RWPE2 (cell line): ENCODE measurements at regions not wholly inside any gene's neighbourhood (a gene's known extent, or its start where the extent isn't known, plus 50 kb on each side); places are given as distances from the start of the nearest gene placed in this dataset.

Source experiments
- ATAC-seq: fragments of 200-7000 bp; cut with Tn5 transposase; 3 replicates; pipeline ENCODE4 v1.9.1; 2021; ENCODE audit warnings: low read depth
- DNase-seq: peaks from one replicate; pipeline ENCODE4 v3.0.0-alpha.2; 2020; ENCODE audit warnings: low spot score
- H3K27ac ChIP-seq: fragments of 450-650 bp; 2 replicates; pipeline ENCODE4 v1.5.1; 2017; ENCODE audit warnings: mild to moderate bottlenecking; ENCODE audit not compliant: poor library complexity, severe bottlenecking
- H3K27me3 ChIP-seq: fragments of 250-450 bp; sonication (Bioruptor Pico); 2 replicates; pipeline ENCODE4 v1.5.1; 2021; ENCODE audit warnings: mild to moderate bottlenecking, moderate library complexity; ENCODE audit not compliant: insufficient read depth, poor library complexity, severe bottlenecking
- H3K36me3 ChIP-seq: fragments of 250-450 bp; sonication (Bioruptor Pico); 2 replicates; pipeline ENCODE4 v1.5.1; 2020; ENCODE audit warnings: low read depth, mild to moderate bottlenecking, moderate library complexity
- H3K4me1 ChIP-seq: fragments of 250-450 bp; sonication (Bioruptor Pico); 2 replicates; pipeline ENCODE4 v1.5.1; 2021; ENCODE audit warnings: mild to moderate bottlenecking, moderate library complexity; ENCODE audit not compliant: insufficient read depth, poor library complexity, severe bottlenecking
- H3K4me3 ChIP-seq: fragments of 250-450 bp; sonication (Bioruptor Pico); 2 replicates; pipeline ENCODE4 v1.5.1; 2021; ENCODE audit warnings: mild to moderate bottlenecking, moderate library complexity; ENCODE audit not compliant: severe bottlenecking
- H3K9me3 ChIP-seq: fragments of 250-450 bp; sonication (Bioruptor Pico); 2 replicates; pipeline ENCODE4 v1.5.1; 2021; ENCODE audit warnings: mild to moderate bottlenecking, moderate library complexity; ENCODE audit not compliant: severe bottlenecking
- TF ChIP-seq, protein P1 (sequence below): fragments of 450-650 bp; IDR thresholded peaks from one replicate; pipeline ENCODE4 v1.5.1; 2017; ENCODE audit warnings: mild to moderate bottlenecking, moderate library complexity; ENCODE audit not compliant: poor library complexity, severe bottlenecking

DNA sequence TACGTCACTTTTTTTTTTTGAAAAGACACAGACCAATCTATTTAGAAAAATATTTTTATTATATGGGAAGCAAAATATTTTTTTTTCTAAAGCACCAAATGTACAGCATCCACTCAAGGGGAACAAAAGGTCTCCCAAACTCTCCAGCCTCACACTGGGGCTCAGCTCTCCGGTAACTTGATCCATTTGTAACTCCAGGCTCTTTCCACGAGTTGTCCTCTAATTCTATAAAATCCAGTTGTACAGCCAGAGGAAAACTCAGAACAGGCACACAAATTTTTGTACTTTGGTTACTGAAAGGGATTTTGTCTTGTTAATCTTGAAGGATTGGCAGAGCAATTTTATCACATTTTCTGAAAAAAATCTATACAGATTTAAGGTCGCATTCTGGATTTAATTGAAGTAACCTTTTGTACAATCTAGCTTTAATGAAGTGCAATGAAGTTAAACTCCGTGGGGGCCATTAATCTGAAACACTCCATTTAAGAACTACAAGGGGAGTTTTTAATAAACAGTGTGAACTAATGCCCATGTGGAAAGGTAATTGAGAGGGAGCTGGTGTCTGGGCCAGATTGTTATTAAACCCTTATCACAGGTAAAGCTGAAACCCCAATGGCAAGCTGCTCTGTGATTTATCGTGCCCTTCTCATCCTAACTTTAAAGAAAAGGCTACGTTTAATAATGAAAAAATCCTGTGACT lies 161.2 kb upstream of the FRG1 start:
- H3K27ac ChIP-seq = no peak overlapping the region
- DNase-seq (no peak), ATAC-seq (no peak)
- TF ChIP-seq, protein P1, sequence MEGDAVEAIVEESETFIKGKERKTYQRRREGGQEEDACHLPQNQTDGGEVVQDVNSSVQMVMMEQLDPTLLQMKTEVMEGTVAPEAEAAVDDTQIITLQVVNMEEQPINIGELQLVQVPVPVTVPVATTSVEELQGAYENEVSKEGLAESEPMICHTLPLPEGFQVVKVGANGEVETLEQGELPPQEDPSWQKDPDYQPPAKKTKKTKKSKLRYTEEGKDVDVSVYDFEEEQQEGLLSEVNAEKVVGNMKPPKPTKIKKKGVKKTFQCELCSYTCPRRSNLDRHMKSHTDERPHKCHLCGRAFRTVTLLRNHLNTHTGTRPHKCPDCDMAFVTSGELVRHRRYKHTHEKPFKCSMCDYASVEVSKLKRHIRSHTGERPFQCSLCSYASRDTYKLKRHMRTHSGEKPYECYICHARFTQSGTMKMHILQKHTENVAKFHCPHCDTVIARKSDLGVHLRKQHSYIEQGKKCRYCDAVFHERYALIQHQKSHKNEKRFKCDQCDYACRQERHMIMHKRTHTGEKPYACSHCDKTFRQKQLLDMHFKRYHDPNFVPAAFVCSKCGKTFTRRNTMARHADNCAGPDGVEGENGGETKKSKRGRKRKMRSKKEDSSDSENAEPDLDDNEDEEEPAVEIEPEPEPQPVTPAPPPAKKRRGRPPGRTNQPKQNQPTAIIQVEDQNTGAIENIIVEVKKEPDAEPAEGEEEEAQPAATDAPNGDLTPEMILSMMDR = no peak
- H3K27me3 ChIP-seq = no peaks in the 10 kb centered on the region
- H3K4me3 ChIP-seq = no peak overlapping the region
- no peaks in the 10 kb centered on the region for H3K4me1 ChIP-seq
- no peaks in the 10 kb centered on the region for H3K9me3 ChIP-seq
- no peaks in the 10 kb centered on the region for H3K36me3 ChIP-seq

GRCh38 chr4:189780391-189780790 lies 160.3 kb upstream of the FRG1 start:
- H3K4me1 ChIP-seq = no peaks in the 10 kb centered on the region
- TF ChIP-seq, protein P1 = no peak
- H3K4me3 ChIP-seq = no peak overlapping the region
- H3K27ac ChIP-seq = no peak overlapping the region
- H3K27me3 ChIP-seq = no peaks in the 10 kb centered on the region
- DNase-seq (no peak), ATAC-seq (no peak)
- no peaks in the 10 kb centered on the region for H3K9me3 ChIP-seq
- H3K36me3 ChIP-seq = no peaks in the 10 kb centered on the region

DNA sequence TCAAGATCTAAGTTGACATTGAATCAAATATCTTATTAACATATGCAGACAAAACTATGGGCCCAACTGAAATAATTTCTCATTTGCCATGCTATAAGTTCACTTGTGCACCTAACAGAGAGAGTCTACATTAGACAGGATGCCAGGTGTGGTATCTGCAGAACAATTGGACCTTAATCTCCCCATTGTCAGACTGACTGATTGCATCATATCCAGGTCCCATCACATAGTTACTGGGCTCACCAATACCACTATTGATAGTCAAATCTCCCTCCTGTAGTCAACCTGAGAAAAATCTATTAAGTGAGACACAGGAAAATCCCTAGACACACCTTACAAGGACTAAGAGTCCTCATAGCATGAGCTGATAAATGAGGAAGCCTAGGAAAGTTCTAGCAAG lies 156.0 kb upstream of the FRG1 start:
- TF ChIP-seq, protein P1 = no peak
- ATAC-seq = no peak
- no peak overlapping the region for H3K27ac ChIP-seq

GRCh38 chr4:189785257-189785656 lies 155.4 kb upstream of the FRG1 start:
- ATAC-seq = no peak
- H3K4me1 ChIP-seq = no peaks in the 10 kb centered on the region
- no peaks in the 10 kb centered on the region for H3K9me3 ChIP-seq
- H3K4me3 ChIP-seq = no peak overlapping the region
- no peak overlapping the region for H3K27ac ChIP-seq
- no peak for DNase-seq
- TF ChIP-seq, protein P1 = no peak
- H3K27me3 ChIP-seq = no peaks in the 10 kb centered on the region
- H3K36me3 ChIP-seq = no peaks in the 10 kb centered on the region

More for the DNA sequence above, 156.0 kb upstream of the FRG1 start:
- Histone ChIP-seq H3K36me3 (no peaks in the 10 kb centered on the region), H3K27me3 (no peaks in the 10 kb centered on the region), H3K4me3 (no peak overlapping the region), H3K9me3 (no peaks in the 10 kb centered on the region), H3K4me1 (no peaks in the 10 kb centered on the region)
- no peak for DNase-seq

DNA sequence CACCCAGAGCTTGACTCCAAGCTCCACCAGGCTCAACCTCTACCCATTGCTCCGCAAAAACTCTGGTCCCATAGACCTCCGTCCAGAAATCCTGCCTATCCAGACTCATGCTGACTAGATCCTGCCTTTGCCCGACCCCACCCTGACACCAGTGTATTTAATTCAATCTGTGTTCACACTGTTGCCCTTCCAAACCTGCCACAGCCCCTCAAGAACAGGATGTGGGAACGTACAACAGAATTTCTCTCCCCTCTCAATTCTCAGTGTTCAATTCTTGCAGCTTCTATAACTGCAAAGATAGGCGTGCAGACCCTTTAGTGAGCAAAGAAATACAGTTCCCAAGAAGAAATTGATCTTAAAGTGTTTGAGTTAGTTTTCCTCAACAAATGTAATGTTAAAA lies 154.2 kb upstream of the FRG1 start:
- Histone ChIP-seq H3K4me3 (no peak overlapping the region), H3K9me3 (no peaks in the 10 kb centered on the region), H3K27ac (no peak overlapping the region), H3K4me1 (no peaks in the 10 kb centered on the region), H3K36me3 (no peaks in the 10 kb centered on the region), H3K27me3 (no peaks in the 10 kb centered on the region)
- ATAC-seq (no peak), DNase-seq (no peak)
- TF ChIP-seq, protein P1 = no peak
